Astrocyte (in vitro differentiated cells and primary cell): ENCODE measurements at regions not wholly inside any gene's neighbourhood (a gene's known extent, or its start where the extent isn't known, plus 50 kb on each side); places are given as distances from the start of the nearest gene placed in this dataset.
A peak's percentile ranks its signal among the peaks of the same experiment; 100 is the strongest.

Experiments used
- DNase-seq: peaks from one replicate; pipeline ENCODE4 v3.0.0-alpha.2; 2010; ENCODE audit warnings: low read depth
- FAIRE-seq: peaks from 2 replicates; lab custom pipeline; 2011; peaks lifted over from hg19 to GRCh38; lab: Jason Lieb, UNC
- H2AFZ ChIP-seq: 2 replicates; pipeline ENCODE4 v1.6.0; 2012; ENCODE audit warnings: low read depth, low read length, inconsistent platforms
- H3K27ac ChIP-seq: 2 replicates; pipeline ENCODE4 v1.5.1; 2011; ENCODE audit warnings: low read depth, low read length, inconsistent platforms
- H3K27me3 ChIP-seq: 2 replicates; pipeline ENCODE4 v1.6.0; 2011; ENCODE audit warnings: low read length, inconsistent platforms; ENCODE audit not compliant: insufficient read depth
- H3K36me3 ChIP-seq: 2 replicates; pipeline ENCODE4 v1.5.1; 2011; ENCODE audit warnings: low read length, inconsistent platforms; ENCODE audit not compliant: insufficient read depth
- H3K4me1 ChIP-seq: 2 replicates; pipeline ENCODE4 v1.5.1; 2011; ENCODE audit warnings: low read length, inconsistent platforms; ENCODE audit not compliant: insufficient read depth
- H3K4me2 ChIP-seq: 2 replicates; pipeline ENCODE4 v1.6.0; 2012; ENCODE audit warnings: low read length, inconsistent platforms
- H3K4me3 ChIP-seq: 2 replicates; pipeline ENCODE4 v1.5.1; 2011; ENCODE audit warnings: low read depth, mild to moderate bottlenecking, low read length, inconsistent platforms; ENCODE audit not compliant: insufficient read depth
- H3K79me2 ChIP-seq: 2 replicates; pipeline ENCODE4 v1.6.0; 2012; ENCODE audit warnings: mild to moderate bottlenecking, low read length, inconsistent platforms; ENCODE audit not compliant: insufficient read depth
- H3K9ac ChIP-seq: 2 replicates; pipeline ENCODE4 v1.6.0; 2012; ENCODE audit warnings: mild to moderate bottlenecking, low read length, inconsistent platforms
- H3K9me3 ChIP-seq: 2 replicates; pipeline ENCODE4 v1.5.1; 2012; ENCODE audit warnings: low read depth, mild to moderate bottlenecking, low read length, inconsistent platforms; ENCODE audit not compliant: insufficient read depth
- H4K20me1 ChIP-seq: 2 replicates; pipeline ENCODE4 v1.6.0; 2012; ENCODE audit warnings: low read length, inconsistent platforms; ENCODE audit not compliant: insufficient read depth
- H3K27ac Mint-ChIP-seq: one replicate; pipeline ENCODE4 v1.8.0; 2021; ENCODE audit warnings: mild to moderate bottlenecking, mixed read lengths; ENCODE audit not compliant: unreplicated experiment
- H3K27me3 Mint-ChIP-seq: one replicate; pipeline ENCODE4 v1.8.0; 2021; ENCODE audit warnings: low read depth, mixed read lengths; ENCODE audit not compliant: unreplicated experiment
- H3K36me3 Mint-ChIP-seq: one replicate; pipeline ENCODE4 v1.8.0; 2021; ENCODE audit warnings: low read depth, mixed read lengths; ENCODE audit not compliant: unreplicated experiment
- H3K4me1 Mint-ChIP-seq: one replicate; pipeline ENCODE4 v1.8.0; 2021; ENCODE audit warnings: low read depth, mixed read lengths; ENCODE audit not compliant: unreplicated experiment
- H3K4me3 Mint-ChIP-seq: one replicate; pipeline ENCODE4 v1.8.0; 2021; ENCODE audit warnings: mild to moderate bottlenecking, moderate library complexity, mixed read lengths; ENCODE audit not compliant: unreplicated experiment
- H3K9me3 Mint-ChIP-seq: one replicate; pipeline ENCODE4 v1.8.0; 2021; ENCODE audit warnings: mild to moderate bottlenecking, mixed read lengths; ENCODE audit not compliant: unreplicated experiment
- EZH2 ChIP-seq: IDR thresholded peaks from 2 replicates; pipeline ENCODE4 v1.6.1; 2012; ENCODE audit warnings: mild to moderate bottlenecking, low read length, inconsistent platforms; ENCODE audit not compliant: insufficient read depth
- TF ChIP-seq, protein P1 (sequence below): IDR thresholded peaks from 2 replicates; pipeline ENCODE4 v1.5.1; 2011; ENCODE audit warnings: low read depth, mild to moderate bottlenecking, inconsistent platforms, low read length, moderate library complexity; ENCODE audit not compliant: insufficient read depth

DNA sequence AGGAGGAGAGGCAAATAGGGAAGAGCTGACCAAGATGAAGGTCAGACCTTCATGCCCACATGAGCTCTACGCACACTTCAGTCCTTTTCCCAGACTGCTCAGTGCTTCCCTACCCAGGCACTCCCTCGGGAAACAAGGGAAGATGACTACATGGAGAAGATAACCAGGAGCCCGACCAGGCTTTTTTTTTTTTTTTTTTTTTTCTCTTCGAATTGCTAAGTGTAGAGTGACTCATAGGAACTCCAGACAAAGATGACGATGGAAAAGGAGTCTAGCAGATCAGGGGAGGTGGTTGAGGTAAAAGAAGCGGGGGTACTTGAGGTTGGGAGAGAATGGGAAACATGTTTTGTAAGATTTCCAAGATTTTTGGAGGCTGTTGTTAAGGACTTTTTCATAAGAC lies 526.1 kb downstream of the BNC2 start:
- H3K4me1 ChIP-seq, result peaks cover 20% of the 10 kb centered on the region
- H3K36me3 ChIP-seq, result no peaks in the 10 kb centered on the region
- H3K27me3 ChIP-seq, result no peaks in the 10 kb centered on the region
- H3K4me3 ChIP-seq, result no peak overlapping the region
- H3K4me3 Mint-ChIP-seq, result no peak overlapping the region
- H3K9me3 Mint-ChIP-seq, result peaks cover 3% of the 10 kb centered on the region
- peak overlapping the region; percentile 44 for H2AFZ ChIP-seq
- no peak for TF ChIP-seq EZH2
- TF ChIP-seq, protein P1, sequence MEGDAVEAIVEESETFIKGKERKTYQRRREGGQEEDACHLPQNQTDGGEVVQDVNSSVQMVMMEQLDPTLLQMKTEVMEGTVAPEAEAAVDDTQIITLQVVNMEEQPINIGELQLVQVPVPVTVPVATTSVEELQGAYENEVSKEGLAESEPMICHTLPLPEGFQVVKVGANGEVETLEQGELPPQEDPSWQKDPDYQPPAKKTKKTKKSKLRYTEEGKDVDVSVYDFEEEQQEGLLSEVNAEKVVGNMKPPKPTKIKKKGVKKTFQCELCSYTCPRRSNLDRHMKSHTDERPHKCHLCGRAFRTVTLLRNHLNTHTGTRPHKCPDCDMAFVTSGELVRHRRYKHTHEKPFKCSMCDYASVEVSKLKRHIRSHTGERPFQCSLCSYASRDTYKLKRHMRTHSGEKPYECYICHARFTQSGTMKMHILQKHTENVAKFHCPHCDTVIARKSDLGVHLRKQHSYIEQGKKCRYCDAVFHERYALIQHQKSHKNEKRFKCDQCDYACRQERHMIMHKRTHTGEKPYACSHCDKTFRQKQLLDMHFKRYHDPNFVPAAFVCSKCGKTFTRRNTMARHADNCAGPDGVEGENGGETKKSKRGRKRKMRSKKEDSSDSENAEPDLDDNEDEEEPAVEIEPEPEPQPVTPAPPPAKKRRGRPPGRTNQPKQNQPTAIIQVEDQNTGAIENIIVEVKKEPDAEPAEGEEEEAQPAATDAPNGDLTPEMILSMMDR, result no peak
- no peaks in the 10 kb centered on the region for H3K9me3 ChIP-seq
- H3K27ac Mint-ChIP-seq, result peak overlapping the region; percentile 96
- H3K36me3 Mint-ChIP-seq, result peaks cover 4% of the 10 kb centered on the region
- H3K79me2 ChIP-seq, result no peaks in the 10 kb centered on the region
- DNase-seq (peak; percentile 99), FAIRE-seq (peak; percentile 80)
- no peaks in the 10 kb centered on the region for H4K20me1 ChIP-seq
- H3K27me3 Mint-ChIP-seq, result no peaks in the 10 kb centered on the region
- peak overlapping the region; percentile 43 for H3K4me2 ChIP-seq
- peak overlapping the region; percentile 83 for H3K27ac ChIP-seq
- peaks cover 50% of the 10 kb centered on the region for H3K4me1 Mint-ChIP-seq
- peak overlapping the region; percentile 64 for H3K9ac ChIP-seq

DNA sequence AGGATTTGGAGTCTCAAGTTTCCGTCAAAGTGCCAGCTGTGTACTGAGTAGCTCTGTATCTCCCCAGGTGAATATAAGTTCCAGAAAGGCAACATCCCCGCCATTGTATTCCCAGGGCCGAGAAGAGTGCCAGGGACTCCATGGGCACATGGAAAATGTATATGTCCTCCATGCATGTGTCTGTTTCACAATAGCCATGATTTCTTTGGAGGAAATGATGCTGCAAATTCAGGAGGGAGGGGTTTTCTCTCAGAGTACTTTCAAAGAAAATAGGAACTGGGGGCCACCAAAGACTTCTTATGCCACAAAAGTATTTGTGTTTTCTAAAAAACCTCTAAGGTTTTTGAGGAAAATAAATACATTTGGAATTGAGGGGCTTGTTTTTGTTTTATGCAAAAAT lies 524.6 kb downstream of the BNC2 start:
- H3K9ac ChIP-seq, result no peak overlapping the region
- H2AFZ ChIP-seq, result no peak overlapping the region
- no peaks in the 10 kb centered on the region for H3K36me3 ChIP-seq
- H3K79me2 ChIP-seq, result no peaks in the 10 kb centered on the region
- no peaks in the 10 kb centered on the region for H4K20me1 ChIP-seq
- no peak for FAIRE-seq
- Mint-ChIP-seq H3K4me3 (no peak overlapping the region), H3K27me3 (peaks cover 2% of the 10 kb centered on the region), H3K27ac (peak overlapping the region; percentile 96), H3K4me1 (peaks cover 54% of the 10 kb centered on the region), H3K9me3 (peaks cover 7% of the 10 kb centered on the region), H3K36me3 (peaks cover 3% of the 10 kb centered on the region)
- DNase-seq, result no peak
- peaks cover 20% of the 10 kb centered on the region for H3K4me1 ChIP-seq
- no peak overlapping the region for H3K27ac ChIP-seq
- H3K4me3 ChIP-seq, result no peak overlapping the region
- H3K4me2 ChIP-seq, result no peak overlapping the region
- no peaks in the 10 kb centered on the region for H3K27me3 ChIP-seq
- H3K9me3 ChIP-seq, result no peaks in the 10 kb centered on the region
- TF ChIP-seq, protein P1, result no peak

DNA sequence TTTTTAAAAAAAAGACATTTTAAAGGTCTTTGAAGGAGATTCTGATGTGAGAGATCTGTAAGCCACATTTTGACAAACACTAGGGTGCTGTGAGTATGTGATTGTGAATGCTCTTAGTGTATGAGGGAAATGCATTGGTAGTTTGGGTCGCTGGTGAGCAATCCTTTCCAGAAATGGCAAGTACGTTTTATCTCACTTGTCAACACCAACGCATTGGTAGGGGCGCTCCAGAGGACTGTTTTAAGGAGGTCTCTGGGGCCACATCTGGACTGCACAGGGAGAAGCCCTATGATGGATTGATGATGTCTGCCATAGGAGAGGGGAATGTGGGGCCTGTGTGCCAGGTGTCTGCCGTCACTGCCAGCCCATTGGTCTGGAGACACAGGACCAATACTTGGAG lies 522.6 kb downstream of the BNC2 start:
- no peak for TF ChIP-seq EZH2
- TF ChIP-seq, protein P1, result no peak
- H3K27me3 Mint-ChIP-seq, result peaks cover 2% of the 10 kb centered on the region
- no peaks in the 10 kb centered on the region for H3K9me3 ChIP-seq
- H3K27ac ChIP-seq, result no peak overlapping the region
- FAIRE-seq (no peak), DNase-seq (no peak)
- H3K4me1 ChIP-seq, result peaks cover 13% of the 10 kb centered on the region
- no peak overlapping the region for H3K4me2 ChIP-seq
- H3K9me3 Mint-ChIP-seq, result peaks cover 4% of the 10 kb centered on the region
- H3K27ac Mint-ChIP-seq, result no peak overlapping the region
- H3K4me3 Mint-ChIP-seq, result no peak overlapping the region
- no peak overlapping the region for H2AFZ ChIP-seq
- no peak overlapping the region for H3K9ac ChIP-seq
- no peak overlapping the region for H3K4me3 ChIP-seq
- no peaks in the 10 kb centered on the region for H4K20me1 ChIP-seq
- peaks cover 2% of the 10 kb centered on the region for H3K36me3 Mint-ChIP-seq
- no peaks in the 10 kb centered on the region for H3K27me3 ChIP-seq
- H3K36me3 ChIP-seq, result no peaks in the 10 kb centered on the region
- peaks cover 39% of the 10 kb centered on the region for H3K4me1 Mint-ChIP-seq
- no peaks in the 10 kb centered on the region for H3K79me2 ChIP-seq
